Activated CD8-positive, alpha-beta memory T cell treated with anti-CD3 and anti-CD28 coated beads, Interleukin-2, amount 50 U/mL, for 48 hours (primary cell): ENCODE measurements at regions not wholly inside any gene's neighbourhood (a gene's known extent, or its start where the extent isn't known, plus 50 kb on each side); places are given as distances from the start of the nearest gene placed in this dataset.
"Not testable (repeated sequence)": the region's sequence is repeated elsewhere in the genome, so short reads cannot be mapped to it uniquely, and the experiment has no call there.

Experiments
- DNase-seq: peaks from one replicate; pipeline ENCODE4 v3.0.0-alpha.2; 2020

GRCh38 chr22:12279512-12280474, 3248.2 kb upstream of the OR11H1 start:
- DNase-seq: not testable (repeated sequence)

GRCh38 chr22:12284690-12285089, 3243.3 kb upstream of the OR11H1 start:
- not testable (repeated sequence) for DNase-seq

DNA sequence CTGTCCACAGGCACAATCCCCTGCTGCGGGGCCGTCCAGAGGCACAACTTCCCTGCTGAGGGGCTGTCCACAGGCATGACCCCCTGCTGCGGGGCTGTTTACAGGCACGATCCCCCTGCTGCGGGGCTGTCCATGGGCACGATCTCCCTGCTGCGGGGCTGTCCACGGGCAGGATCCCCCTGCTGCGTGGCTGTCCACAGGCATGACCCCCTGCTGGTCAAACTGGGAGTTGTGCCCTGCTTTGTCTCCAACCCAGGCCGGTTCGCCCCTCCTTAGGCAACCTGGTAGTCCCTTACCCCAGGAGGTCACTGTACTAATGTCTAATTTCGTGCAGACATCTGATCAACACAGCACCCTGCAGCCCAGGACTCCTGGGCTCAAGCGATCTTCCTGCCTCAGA, 3230.6 kb upstream of the OR11H1 start:
- DNase-seq: peak; percentile 47
